Duodenal mucosa (tissue), 2 donors: ENCODE measurements at regions not wholly inside any gene's neighbourhood (a gene's known extent, or its start where the extent isn't known, plus 50 kb on each side); places are given as distances from the start of the nearest gene placed in this dataset.

Source experiments
- H3K27ac ChIP-seq: one replicate; pipeline ENCODE4 v1.7.0; 2013; ENCODE audit warnings: low read depth, low read length
- H3K27me3 ChIP-seq, 2 donors: one replicate each; pipeline ENCODE4 v1.7.0; 2013; ENCODE audit warnings: low read length in 2 of 2, control low read depth in 1 of 2; ENCODE audit not compliant: insufficient read depth in 2 of 2, control insufficient read depth in 1 of 2
- H3K36me3 ChIP-seq, 2 donors: one replicate each; pipeline ENCODE4 v1.7.0; 2013; ENCODE audit warnings: low read length in 2 of 2, control low read depth in 1 of 2; ENCODE audit not compliant: insufficient read depth in 2 of 2, control insufficient read depth in 1 of 2
- H3K4me1 ChIP-seq, 2 donors: one replicate each; pipeline ENCODE4 v1.7.0; 2013; ENCODE audit warnings: low read length in 2 of 2, control low read depth in 1 of 2; ENCODE audit not compliant: insufficient read depth in 2 of 2, control insufficient read depth in 1 of 2
- H3K4me3 ChIP-seq, 2 donors: one replicate each; pipeline ENCODE4 v1.7.0; 2013; ENCODE audit warnings: low read length in 2 of 2, low read depth in 1 of 2
- H3K9ac ChIP-seq, 2 donors: one replicate each; pipeline ENCODE4 v1.7.0; 2013; ENCODE audit warnings: low read length in 2 of 2, low read depth in 1 of 2
- H3K9me3 ChIP-seq, 2 donors: one replicate each; pipeline ENCODE4 v1.7.0; 2013; ENCODE audit warnings: low read length in 2 of 2, control low read depth in 1 of 2; ENCODE audit not compliant: control insufficient read depth in 1 of 2

GRCh38 chr6:87914637-87915395, 132.8 kb upstream of the SPACA1 start:
- H3K36me3 ChIP-seq, result no peaks in the 10 kb centered on the region
- H3K9ac ChIP-seq, result no peak overlapping the region
- no peaks in the 10 kb centered on the region for H3K4me1 ChIP-seq
- no peak overlapping the region for H3K4me3 ChIP-seq
- no peaks in the 10 kb centered on the region for H3K9me3 ChIP-seq
- H3K27me3 ChIP-seq, result no peaks in the 10 kb centered on the region
- H3K27ac ChIP-seq, result no peak overlapping the region

- Histone ChIP-seq H3K27ac (no peak overlapping the region), H3K4me3 (no peak overlapping the region), H3K9ac (no peak overlapping the region), H3K4me1 (no peaks in the 10 kb centered on the region), H3K9me3 (no peaks in the 10 kb centered on the region), H3K27me3 (no peaks in the 10 kb centered on the region), H3K36me3 (no peaks in the 10 kb centered on the region)
Measured at GRCh38 chr6:87913974-87914373, 133.7 kb upstream of the SPACA1 start.

- Histone ChIP-seq H3K9ac (no peak overlapping the region), H3K9me3 (no peaks in the 10 kb centered on the region), H3K4me3 (no peak overlapping the region), H3K4me1 (peaks cover 0 to 4% of the 10 kb centered on the region in 2 donors), H3K27ac (no peak overlapping the region), H3K27me3 (no peaks in the 10 kb centered on the region), H3K36me3 (no peaks in the 10 kb centered on the region)
Measured at GRCh38 chr6:87912102-87912501, 135.5 kb upstream of the SPACA1 start.

GRCh38 chr6:87909849-87910248, 137.8 kb upstream of the SPACA1 start:
- H3K9ac ChIP-seq, result no peak overlapping the region
- no peaks in the 10 kb centered on the region for H3K9me3 ChIP-seq
- no peak overlapping the region for H3K4me3 ChIP-seq

GRCh38 chr6:87908978-87909811, 138.4 kb upstream of the SPACA1 start:
- H3K27ac ChIP-seq, result no peak overlapping the region
- no peaks in the 10 kb centered on the region for H3K36me3 ChIP-seq
- no peaks in the 10 kb centered on the region for H3K27me3 ChIP-seq
- H3K9me3 ChIP-seq, result no peaks in the 10 kb centered on the region
- peaks cover 0 to 4% of the 10 kb centered on the region in 2 donors for H3K4me1 ChIP-seq
- H3K9ac ChIP-seq, result no peak overlapping the region
- H3K4me3 ChIP-seq, result no peak overlapping the region

More at GRCh38 chr6:87909849-87910248, 137.8 kb upstream of the SPACA1 start:
- no peak overlapping the region for H3K27ac ChIP-seq
- peaks cover 0 to 4% of the 10 kb centered on the region in 2 donors for H3K4me1 ChIP-seq
- H3K36me3 ChIP-seq, result no peaks in the 10 kb centered on the region
- H3K27me3 ChIP-seq, result no peaks in the 10 kb centered on the region

GRCh38 chr6:87907521-87907920, 140.1 kb upstream of the SPACA1 start:
- Histone ChIP-seq H3K36me3 (no peaks in the 10 kb centered on the region), H3K27ac (no peak overlapping the region)

GRCh38 chr6:87905101-87905641, 142.5 kb upstream of the SPACA1 start:
- Histone ChIP-seq H3K9me3 (no peaks in the 10 kb centered on the region), H3K27me3 (no peaks in the 10 kb centered on the region), H3K4me1 (peaks cover 0 to 4% of the 10 kb centered on the region in 2 donors), H3K9ac (no peak overlapping the region), H3K36me3 (no peaks in the 10 kb centered on the region), H3K4me3 (no peak overlapping the region), H3K27ac (no peak overlapping the region)

More at GRCh38 chr6:87907521-87907920, 140.1 kb upstream of the SPACA1 start:
- no peak overlapping the region for H3K9ac ChIP-seq
- H3K4me3 ChIP-seq, result no peak overlapping the region
- no peaks in the 10 kb centered on the region for H3K9me3 ChIP-seq
- H3K4me1 ChIP-seq, result peaks cover 0 to 4% of the 10 kb centered on the region in 2 donors
- H3K27me3 ChIP-seq, result no peaks in the 10 kb centered on the region

GRCh38 chr6:87904011-87904410, 143.6 kb upstream of the SPACA1 start:
- Histone ChIP-seq H3K27ac (no peak overlapping the region), H3K36me3 (no peaks in the 10 kb centered on the region), H3K4me1 (peaks cover 0 to 4% of the 10 kb centered on the region in 2 donors), H3K9me3 (no peaks in the 10 kb centered on the region), H3K4me3 (no peak overlapping the region), H3K9ac (no peak overlapping the region), H3K27me3 (no peaks in the 10 kb centered on the region)

- no peak overlapping the region for H3K4me3 ChIP-seq
- no peaks in the 10 kb centered on the region for H3K9me3 ChIP-seq
- H3K27me3 ChIP-seq, result no peaks in the 10 kb centered on the region
- H3K4me1 ChIP-seq, result peaks cover 0 to 4% of the 10 kb centered on the region in 2 donors
- no peak overlapping the region for H3K27ac ChIP-seq
- no peaks in the 10 kb centered on the region for H3K36me3 ChIP-seq
- no peak overlapping the region for H3K9ac ChIP-seq
Measured at GRCh38 chr6:87903323-87903722, 144.3 kb upstream of the SPACA1 start.

GRCh38 chr6:87902383-87902782, 145.3 kb upstream of the SPACA1 start:
- Histone ChIP-seq H3K9ac (no peak overlapping the region), H3K27ac (no peak overlapping the region), H3K4me1 (peaks cover 0 to 2% of the 10 kb centered on the region in 2 donors), H3K27me3 (no peaks in the 10 kb centered on the region), H3K4me3 (no peak overlapping the region), H3K36me3 (no peaks in the 10 kb centered on the region), H3K9me3 (no peaks in the 10 kb centered on the region)
